GM18499 (cell line): ENCODE measurements at regions not wholly inside any gene's neighbourhood (a gene's known extent, or its start where the extent isn't known, plus 50 kb on each side); places are given as distances from the start of the nearest gene placed in this dataset.
"Not testable (repeated sequence)": the region's sequence is repeated elsewhere in the genome, so short reads cannot be mapped to it uniquely, and the experiment has no call there.

Source experiments
- ATAC-seq: cut with Tn5 transposase; IDR thresholded peaks from one replicate; pipeline ENCODE4 v1.9.1; 2021; ENCODE audit warnings: moderate number of reproducible peaks; ENCODE audit not compliant: insufficient read depth, unreplicated experiment

- ATAC-seq = no peak
Measured at GRCh38 chr9:100794738-100795269, 216.9 kb downstream of the CAVIN4 start.

- ATAC-seq = no peak
Measured at GRCh38 chr9:100803956-100804355, 224.6 kb upstream of the PLPPR1 start.

GRCh38 chr9:100811643-100812042 lies 216.9 kb upstream of the PLPPR1 start:
- ATAC-seq = no peak

GRCh38 chr9:100813871-100814270 lies 214.7 kb upstream of the PLPPR1 start:
- ATAC-seq = no peak

DNA sequence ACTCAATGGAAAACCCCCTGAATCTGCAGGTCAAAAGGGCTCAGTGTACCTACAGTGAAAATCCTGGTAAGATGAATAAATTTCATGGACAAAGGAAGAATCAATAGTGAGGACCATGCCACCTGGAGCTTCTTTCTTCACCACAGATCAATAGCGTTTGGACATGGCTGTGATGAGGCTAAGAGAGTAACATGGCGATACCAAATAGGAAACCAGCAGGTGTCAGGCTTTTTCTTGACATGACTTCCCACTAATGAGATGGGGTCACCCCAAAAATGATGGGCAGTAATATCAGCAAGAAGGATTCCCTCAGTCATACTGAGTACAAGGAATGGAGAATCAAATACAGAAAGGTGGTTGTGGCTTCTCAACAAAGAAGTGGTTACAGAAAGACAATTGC lies 208.5 kb upstream of the PLPPR1 start:
- ATAC-seq = no peak

DNA sequence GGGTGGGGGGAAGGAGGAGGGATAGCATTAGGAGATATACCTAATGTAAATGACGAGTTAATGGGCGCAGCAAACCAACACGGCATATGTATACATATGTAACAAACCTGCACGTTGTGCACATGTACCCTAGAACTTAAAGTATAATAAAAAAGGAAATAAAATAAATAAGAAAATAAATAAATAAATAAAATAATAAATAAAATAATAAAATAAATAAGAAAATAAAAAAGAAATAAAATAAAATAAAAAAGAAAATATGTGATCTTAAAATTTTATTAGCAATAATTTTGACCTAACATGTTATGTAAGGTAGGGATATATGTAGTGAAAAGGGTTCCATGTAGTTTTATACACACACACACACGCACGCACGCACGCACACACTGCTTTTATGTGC lies 195.5 kb upstream of the PLPPR1 start:
- not testable (repeated sequence) for ATAC-seq

DNA sequence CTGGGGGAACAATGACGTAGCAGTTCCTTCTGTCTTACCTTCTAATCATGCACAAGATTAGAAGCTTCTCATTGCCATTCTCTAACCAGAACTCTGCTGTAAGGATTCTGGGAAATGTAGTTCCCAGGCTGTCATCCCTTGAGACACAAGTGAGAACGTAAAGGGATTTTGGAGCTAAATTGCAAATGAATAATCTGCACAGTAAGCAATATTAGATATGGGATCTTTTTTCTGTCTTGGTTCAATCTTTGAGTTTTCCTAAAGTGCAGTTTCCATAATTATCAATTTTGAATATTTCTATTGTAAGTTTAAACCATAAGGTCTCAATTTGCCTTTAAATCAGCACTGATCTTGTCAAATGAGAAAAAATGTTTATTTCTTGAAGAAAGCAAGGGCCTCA lies 189.7 kb upstream of the PLPPR1 start:
- ATAC-seq = no peak

DNA sequence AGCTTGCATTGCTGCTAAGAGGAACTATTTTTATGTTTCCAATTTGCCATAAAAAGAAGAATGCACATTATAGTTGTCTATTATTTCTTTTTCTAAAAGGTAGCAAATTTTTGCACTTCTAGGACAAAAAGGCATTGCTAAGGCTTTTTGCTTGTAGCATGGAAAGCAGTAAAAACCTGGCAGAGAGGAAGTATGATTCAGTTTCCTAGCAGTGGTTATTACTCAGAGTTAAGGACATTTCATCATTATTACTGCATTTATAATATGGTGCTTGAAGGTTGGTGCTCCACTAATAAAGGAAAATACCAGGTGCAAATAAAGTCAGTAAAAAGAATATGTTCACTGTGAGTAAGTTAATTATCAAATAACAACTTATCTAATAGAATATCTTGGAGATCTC lies 179.8 kb upstream of the PLPPR1 start:
- ATAC-seq = no peak

DNA sequence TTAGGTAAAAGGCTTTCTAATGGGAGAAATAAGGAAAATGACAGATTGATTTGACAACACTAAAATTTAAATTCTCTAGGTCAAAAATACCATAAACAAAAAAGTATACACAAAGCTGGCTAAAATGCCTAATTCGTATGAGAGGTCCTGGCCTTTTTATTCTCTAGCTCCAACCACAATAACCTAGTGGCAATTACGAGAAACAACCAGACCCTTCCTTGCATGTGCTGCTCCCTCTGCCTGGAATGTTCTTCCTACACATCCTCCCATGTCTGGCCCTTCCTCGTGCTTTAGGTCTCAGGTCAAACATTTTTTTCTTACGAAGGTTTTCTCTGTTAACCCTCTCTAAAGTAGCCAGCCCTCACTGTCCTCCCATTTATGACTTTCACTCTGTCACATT lies 176.4 kb upstream of the PLPPR1 start:
- no peak for ATAC-seq

- no peak for ATAC-seq
Measured at GRCh38 chr9:100856238-100856637, 172.3 kb upstream of the PLPPR1 start.

- no peak for ATAC-seq
Measured at GRCh38 chr9:100865111-100865510, 163.4 kb upstream of the PLPPR1 start.

GRCh38 chr9:100865648-100866047 lies 162.9 kb upstream of the PLPPR1 start:
- no peak for ATAC-seq

- no peak for ATAC-seq
Measured at GRCh38 chr9:100869326-100869725, 159.2 kb upstream of the PLPPR1 start.

DNA sequence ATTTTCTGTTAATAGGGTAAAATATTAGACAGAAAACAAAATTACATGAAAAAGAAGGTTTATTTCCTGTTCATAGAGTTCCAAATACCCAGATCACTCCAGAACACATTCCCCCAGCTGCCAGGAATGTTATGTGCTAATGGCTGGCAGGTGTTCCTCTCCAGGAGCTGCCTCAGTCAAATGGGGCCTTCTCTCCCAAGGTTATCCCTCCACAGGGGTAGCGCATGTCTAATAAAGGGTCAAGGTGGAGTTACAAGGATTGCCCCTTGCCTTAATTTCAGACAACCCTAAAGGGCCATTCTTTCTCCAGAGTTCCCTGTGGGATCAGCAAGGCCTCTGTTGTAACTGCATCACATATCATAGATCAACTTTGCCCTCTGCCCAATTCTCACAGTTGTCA lies 148.6 kb upstream of the PLPPR1 start:
- ATAC-seq = no peak

- ATAC-seq = no peak
Measured at GRCh38 chr9:100880284-100880683, 148.2 kb upstream of the PLPPR1 start.

- no peak for ATAC-seq
Measured at GRCh38 chr9:100884518-100884917, 144.0 kb upstream of the PLPPR1 start.

DNA sequence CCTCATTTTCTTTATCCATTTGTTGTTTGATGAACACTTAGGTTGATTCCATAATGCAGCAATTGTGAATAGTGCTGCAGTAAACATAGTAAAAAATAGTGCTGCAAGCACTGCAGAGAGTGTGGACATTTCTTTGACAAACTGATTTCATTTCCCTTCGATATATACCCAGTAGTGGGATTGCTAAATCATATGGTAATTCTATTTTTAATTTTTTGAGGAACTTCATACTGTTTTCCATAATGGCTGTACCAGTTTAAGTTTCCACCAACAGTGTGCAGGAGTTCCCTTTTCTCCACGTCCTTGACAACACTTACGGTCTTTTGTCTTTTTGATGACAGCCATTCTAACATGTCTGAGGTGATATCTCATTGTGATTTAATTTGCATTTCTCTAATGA lies 138.2 kb upstream of the PLPPR1 start:
- ATAC-seq = no peak

DNA sequence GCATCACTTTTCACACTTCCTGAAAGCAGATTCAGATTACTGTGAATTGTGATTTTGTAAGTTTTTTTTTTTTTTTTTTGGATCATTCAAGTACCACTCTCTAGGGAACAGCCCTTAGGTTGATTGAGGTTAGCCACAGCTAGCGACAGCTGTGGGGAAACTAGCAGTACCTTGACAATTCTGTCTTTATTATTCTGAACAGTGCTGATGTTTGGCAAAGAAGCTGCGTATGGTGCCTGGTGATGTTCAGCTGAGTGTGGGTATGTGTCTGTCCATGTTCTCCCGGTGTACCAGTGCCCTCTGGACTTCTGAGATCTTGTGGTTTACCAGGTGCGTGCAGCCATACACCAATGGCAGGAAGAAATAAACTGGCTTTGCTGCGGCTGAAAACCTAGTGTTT lies 117.3 kb upstream of the PLPPR1 start:
- no peak for ATAC-seq

- no peak for ATAC-seq
Measured at GRCh38 chr9:100913257-100913656, 115.3 kb upstream of the PLPPR1 start.

GRCh38 chr9:100914266-100914665 lies 114.3 kb upstream of the PLPPR1 start:
- ATAC-seq = no peak

GRCh38 chr9:100919506-100919905 lies 109.0 kb upstream of the PLPPR1 start:
- ATAC-seq = no peak

- ATAC-seq = no peak
Measured at GRCh38 chr9:100926366-100926765, 102.2 kb upstream of the PLPPR1 start.

DNA sequence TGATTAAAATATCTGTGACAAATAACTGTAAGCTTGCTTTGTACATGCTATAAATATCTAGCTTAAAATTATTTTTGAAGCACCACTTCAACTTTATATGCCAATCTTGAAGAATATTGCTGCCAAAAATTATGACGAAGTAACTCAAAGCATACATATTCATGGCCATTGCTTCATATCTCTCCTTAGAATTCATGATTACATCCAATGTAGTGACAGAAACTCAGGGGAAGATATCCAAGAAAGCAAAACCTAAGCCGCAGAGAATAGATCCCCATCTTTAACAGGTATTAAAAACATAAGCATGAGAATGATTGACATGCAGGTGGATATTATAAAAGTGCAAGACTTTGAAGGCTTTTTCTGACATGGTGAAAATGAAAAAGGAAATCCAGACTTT lies 100.8 kb upstream of the PLPPR1 start:
- ATAC-seq = no peak
